RWPE1 (cell line): ENCODE measurements at regions not wholly inside any gene's neighbourhood (a gene's known extent, or its start where the extent isn't known, plus 50 kb on each side); places are given as distances from the start of the nearest gene placed in this dataset.

Source experiments
- CTCF ChIA-PET: fragments of 350-600 bp; sonication (Branson Sonifier 250); formaldehyde crosslinking; extraction: SDS; loops from one replicate; lab custom pipeline; 2021; lab: Yijun Ruan, JAX
- POLR2A ChIA-PET: fragments of 400-600 bp; formaldehyde crosslinking; extraction: SDS; loops from one replicate; lab custom pipeline; 2020; ENCODE audit warnings: antibody characterized with exemption; ENCODE audit not compliant: low non-redundant PET; lab: Yijun Ruan, JAX
- DNase-seq: peaks from one replicate; pipeline ENCODE4 v3.0.0; 2012; ENCODE audit warnings: low spot score
- H3K27ac ChIP-seq: fragments of 450-650 bp; 2 replicates; pipeline ENCODE4 v1.5.1; 2017
- CTCF ChIP-seq: fragments of 450-650 bp; conservative IDR thresholded peaks from 2 replicates; pipeline ENCODE4 v1.5.1; 2017; ENCODE audit warnings: low read depth, mild to moderate bottlenecking

DNA sequence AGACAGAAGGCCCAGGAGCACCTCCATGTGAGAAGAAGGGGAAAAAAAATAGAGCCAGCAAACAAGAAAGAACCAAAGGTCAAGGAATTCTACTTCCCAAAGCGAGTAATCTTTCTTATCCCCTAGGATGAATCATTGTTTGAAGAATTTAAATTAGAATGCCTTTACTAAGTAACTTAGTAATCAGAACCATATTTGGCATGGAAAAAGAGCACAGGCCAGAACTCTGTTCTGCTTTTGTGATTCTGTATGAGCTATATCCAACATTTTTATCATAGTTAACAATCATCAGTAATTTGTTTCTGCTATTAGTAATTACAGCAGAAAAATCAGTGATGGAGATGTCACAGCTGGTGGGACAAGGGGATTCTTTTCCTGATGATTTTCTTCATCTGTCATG lies 228.8 kb upstream of the FAM83B start:
- H3K27ac ChIP-seq = no peak overlapping the region
- CTCF ChIA-PET = no interaction called here
- no peak for TF ChIP-seq CTCF
- peak; percentile 5 for DNase-seq
- POLR2A ChIA-PET = no interaction called here

DNA sequence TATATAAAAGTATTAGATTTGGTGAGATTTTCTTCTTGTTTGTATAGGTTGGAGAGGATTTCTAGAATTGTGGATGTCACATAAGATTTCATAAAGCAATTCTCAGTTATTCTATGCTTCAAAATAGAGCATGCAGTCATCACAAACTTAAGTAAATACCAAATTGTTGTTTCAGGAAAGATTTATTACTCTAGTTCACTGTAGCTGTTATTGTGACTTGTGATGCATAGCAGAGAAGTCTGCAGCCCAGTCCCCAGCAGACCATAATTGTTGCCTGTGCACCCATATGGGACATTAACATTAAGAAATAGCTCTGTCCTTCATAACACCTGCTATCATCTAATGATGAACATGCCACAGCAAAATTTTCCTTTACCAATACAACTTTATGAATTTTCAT lies 228.0 kb upstream of the FAM83B start:
- ChIA-PET CTCF (no interaction called here), POLR2A (no interaction called here)
- H3K27ac ChIP-seq = no peak overlapping the region
- DNase-seq = no peak
- no peak for TF ChIP-seq CTCF

DNA sequence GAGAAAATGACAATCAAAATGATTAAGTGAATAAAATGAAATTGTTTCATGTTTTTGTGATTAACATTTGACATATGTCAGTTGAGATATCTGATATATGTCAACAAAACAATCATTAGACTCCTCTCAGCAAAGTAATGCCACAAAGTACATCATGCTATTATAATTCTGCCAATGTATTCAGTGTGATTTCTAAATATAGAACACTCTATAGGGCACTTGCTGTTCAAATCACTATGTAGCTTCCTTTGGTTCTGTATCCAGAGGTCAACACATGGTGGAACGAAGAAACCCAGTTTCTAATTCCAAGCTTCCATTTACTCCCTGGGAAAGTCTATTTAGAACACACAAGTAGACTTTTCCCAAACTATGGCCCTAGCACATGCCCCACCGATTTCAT lies 227.5 kb upstream of the FAM83B start:
- ChIA-PET POLR2A (no interaction called here), CTCF (interaction anchor here (0.8 kb wide), 1 partner anchor 450 kb away, joined by 4 read pairs; no protein-coding TSS in a partner anchor)
- DNase-seq = no peak
- no peak for TF ChIP-seq CTCF
- no peak overlapping the region for H3K27ac ChIP-seq

DNA sequence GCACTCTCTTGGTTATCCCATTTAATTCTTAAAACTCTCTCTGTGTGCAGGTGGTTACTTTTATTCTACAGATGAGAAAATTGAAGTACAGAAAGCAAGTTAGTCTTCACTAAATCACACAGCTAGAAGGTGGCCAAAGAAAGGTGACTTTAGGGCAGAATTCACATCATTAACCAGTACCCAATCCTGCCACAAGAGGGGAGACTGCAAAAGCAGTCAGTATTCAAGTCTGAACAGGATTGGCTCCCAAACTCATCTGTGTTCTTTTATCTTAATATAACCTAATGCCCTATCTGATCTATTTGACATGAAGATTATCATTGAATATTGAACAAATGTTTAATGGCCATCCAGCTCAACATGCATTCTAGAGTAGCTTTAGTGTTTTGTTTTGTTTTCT lies 225.3 kb upstream of the FAM83B start:
- POLR2A ChIA-PET = no interaction called here
- CTCF ChIA-PET = interaction anchor here (0.7 to 0.9 kb wide), 2 partner anchors 11 to 313 kb away, joined by 3 read pairs; no protein-coding TSS in a partner anchor
- DNase-seq = peak; percentile 8
- TF ChIP-seq CTCF = peak; percentile 28
- no peak overlapping the region for H3K27ac ChIP-seq

DNA sequence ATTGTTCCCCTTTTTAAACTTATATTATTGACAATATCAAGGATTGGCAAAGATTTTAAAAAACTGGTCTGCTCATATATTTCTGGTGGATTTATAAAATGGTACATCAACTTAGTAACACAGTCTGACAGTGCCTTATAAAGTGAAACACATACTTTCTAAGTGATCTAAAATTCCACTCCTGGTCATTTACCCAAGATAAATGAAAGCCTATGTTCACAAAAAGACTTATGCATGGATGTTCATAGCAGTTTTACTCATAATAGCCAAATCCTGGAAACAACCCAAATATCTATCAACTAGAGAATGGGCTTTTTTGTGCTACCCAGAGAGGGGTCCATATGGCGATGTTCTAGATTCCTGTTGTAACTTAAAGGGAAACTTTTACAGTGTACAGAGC lies 222.4 kb upstream of the FAM83B start:
- CTCF ChIA-PET = no interaction called here
- POLR2A ChIA-PET = no interaction called here
- DNase-seq = no peak
- no peak for TF ChIP-seq CTCF
- no peak overlapping the region for H3K27ac ChIP-seq

DNA sequence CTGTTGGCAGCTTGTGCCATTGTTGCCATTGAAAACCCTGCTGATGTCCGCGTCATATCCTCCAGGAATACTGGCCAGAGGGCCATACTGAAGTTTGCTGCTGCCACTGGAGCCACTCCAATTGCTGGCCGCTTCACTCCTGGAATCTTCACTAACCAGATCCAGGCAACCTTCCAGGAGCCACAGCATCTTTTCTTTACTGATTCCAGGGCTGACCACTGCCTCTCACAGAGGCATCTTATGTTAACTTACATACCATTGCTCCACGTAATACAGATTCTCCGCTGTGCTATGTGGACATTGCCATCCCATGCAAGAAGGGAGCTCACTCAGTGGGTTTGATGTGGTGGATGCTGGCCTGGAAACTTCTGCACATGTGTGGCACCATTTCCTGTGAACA lies 221.8 kb upstream of the FAM83B start:
- ChIA-PET POLR2A (no interaction called here), CTCF (no interaction called here)
- no peak overlapping the region for H3K27ac ChIP-seq
- DNase-seq = no peak
- no peak for TF ChIP-seq CTCF
